Prostate gland (tissue), 2 donors: ENCODE measurements at regions not wholly inside any gene's neighbourhood (a gene's known extent, or its start where the extent isn't known, plus 50 kb on each side); places are given as distances from the start of the nearest gene placed in this dataset.

Experiments
- CTCF ChIP-seq, 4 experiments: fragments of 200-600 bp in 2 of 4; fragments of 450-650 bp in 2 of 4; sonication (generic) in 2 of 4; IDR thresholded peaks; 1 replicate in 3 of 4; 2 replicates in 1 of 4; pipeline ENCODE4 v1.5.1; 2016 to 2019; ENCODE audit warnings: antibody characterized with exemption in 4 of 4, mild to moderate bottlenecking in 2 of 4, moderate library complexity in 2 of 4
- POLR2A ChIP-seq: fragments of 450-650 bp; IDR thresholded peaks from one replicate; pipeline ENCODE4 v1.6.1; 2016; ENCODE audit warnings: antibody characterized with exemption, mild to moderate bottlenecking

DNA sequence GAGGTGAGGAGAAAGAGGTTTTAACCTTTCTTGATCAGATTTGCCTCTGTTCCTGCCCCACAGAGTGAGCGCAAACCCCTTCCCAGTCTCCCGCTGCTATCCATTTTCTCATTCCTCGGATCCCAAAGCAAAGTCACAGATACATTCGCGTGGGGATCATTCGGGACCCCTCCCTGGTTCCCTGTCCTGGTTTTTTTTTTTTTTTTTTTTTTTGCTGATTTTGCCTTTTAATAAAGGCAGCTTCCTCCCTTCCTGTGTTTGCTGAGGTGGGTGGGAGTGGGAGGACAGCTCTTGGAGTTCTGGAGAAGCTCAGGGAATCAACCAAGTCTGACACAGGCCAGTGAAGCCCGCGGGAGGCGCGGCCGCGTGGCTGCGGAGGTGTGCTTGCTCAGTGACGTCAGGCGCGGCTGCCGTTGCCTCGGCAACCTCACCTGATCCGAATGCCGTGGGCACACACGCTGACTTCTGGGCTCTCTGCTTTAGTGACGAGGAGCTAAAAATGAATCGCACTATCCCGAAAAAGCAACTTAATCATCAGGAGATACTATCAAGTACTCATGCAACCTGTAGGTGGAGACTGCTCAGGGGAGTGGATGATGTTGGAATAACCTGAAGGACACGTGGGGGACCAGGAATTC, 106.4 kb downstream of the TBX19 start:
- no peak for TF ChIP-seq CTCF (IDR thresholded peaks at IDR 0.05)
- no peak for TF ChIP-seq POLR2A
